HepG2 (cell line): ENCODE measurements at regions not wholly inside any gene's neighbourhood (a gene's known extent, or its start where the extent isn't known, plus 50 kb on each side); places are given as distances from the start of the nearest gene placed in this dataset.

Experiments
- ATAC-seq: fragments of 200-7000 bp; cut with Tn5 transposase; 3 replicates; pipeline ENCODE4 v1.9.1; 2020; ENCODE audit warnings: mild to moderate bottlenecking, moderate library complexity
- BruUV-seq: library from RNA; stranded (reverse); fragments of 400-500 nt; replicated peaks from 2 replicates; lab custom pipeline; 2021; lab: Mats Ljungman, UMichigan
- CTCF ChIA-PET: fragments of 300-600 bp; formaldehyde crosslinking; extraction: SDS; loops from one replicate; lab custom pipeline; 2021; ENCODE audit warnings: low total read pairs, inconsistent platforms, low intra/inter-chr PET ratio; lab: Yijun Ruan, JAX
- POLR2A ChIA-PET: fragments of 350-600 bp; sonication (Branson Sonifier 250); formaldehyde crosslinking; loops from one replicate; lab custom pipeline; 2020; ENCODE audit warnings: antibody characterized with exemption, inconsistent platforms; lab: Yijun Ruan, JAX
- DNase-seq: peaks from one replicate; pipeline ENCODE4 v3.0.0-alpha.2; 2015; ENCODE audit warnings: low spot score
- FAIRE-seq: peaks from 3 replicates; lab custom pipeline; 2011; peaks lifted over from hg19 to GRCh38; lab: Jason Lieb, UNC
- H2AFZ ChIP-seq: one replicate; pipeline ENCODE4 v1.6.1; 2011; ENCODE audit warnings: low read length, inconsistent platforms
- H3K27ac ChIP-seq: fragments of 300-600 bp; 3 replicates; pipeline ENCODE4 v1.8.0; 2011; ENCODE audit warnings: mixed run types, mild to moderate bottlenecking, mixed read lengths, low read length, inconsistent platforms; ENCODE audit not compliant: insufficient read depth; ENCODE audit errors: extremely low read length
- H3K27me3 ChIP-seq, 2 experiments: fragments of 200-600 bp in 1 of 2; 2 replicates in 1 of 2; 3 replicates in 1 of 2; pipeline versions ENCODE4 v1.6.0 to v1.8.0; 2011; ENCODE audit warnings: low read length in 2 of 2, mild to moderate bottlenecking in 2 of 2, moderate library complexity in 2 of 2, inconsistent platforms in 1 of 2; ENCODE audit not compliant: insufficient read depth in 2 of 2, control insufficient read depth in 1 of 2
- H3K36me3 ChIP-seq, 2 experiments: fragments of 200-600 bp in 1 of 2; replicated peaks in 1 of 2; 2 replicates in 1 of 2; 3 replicates in 1 of 2; pipeline versions ENCODE4 v1.5.1 to v1.8.0; 2011; ENCODE audit warnings: low read length in 2 of 2, inconsistent platforms in 1 of 2; ENCODE audit not compliant: insufficient read depth in 2 of 2, control insufficient read depth in 1 of 2
- H3K4me1 ChIP-seq: 2 replicates; pipeline ENCODE4 v1.5.1; 2012; ENCODE audit warnings: low read length, inconsistent platforms; ENCODE audit not compliant: insufficient read depth
- H3K4me2 ChIP-seq: 2 replicates; pipeline ENCODE4 v1.6.0; 2011; ENCODE audit warnings: low read depth, low read length, inconsistent platforms
- H3K4me3 ChIP-seq, 3 experiments: fragments of 200-600 bp in 1 of 3; sonication (generic), shearing (Covaris generic) in 1 of 3; replicated peaks in 1 of 3; 2 replicates each; pipeline ENCODE4 v1.5.1; 2011 to 2016; ENCODE audit warnings: low read length in 3 of 3, inconsistent platforms in 2 of 3, low read depth in 2 of 3, mild to moderate bottlenecking in 2 of 3, control low read depth in 1 of 3, mixed read lengths in 1 of 3; ENCODE audit not compliant: insufficient read depth in 1 of 3
- H3K79me2 ChIP-seq: one replicate; pipeline ENCODE4 v1.6.1; 2011; ENCODE audit warnings: low read length, inconsistent platforms; ENCODE audit not compliant: insufficient read depth
- H3K9ac ChIP-seq: 2 replicates; pipeline ENCODE4 v1.6.0; 2011; ENCODE audit warnings: mild to moderate bottlenecking, low read depth, low read length, inconsistent platforms; ENCODE audit not compliant: insufficient read depth
- H3K9me3 ChIP-seq: 2 replicates; pipeline ENCODE4 v1.5.1; 2012; ENCODE audit warnings: mild to moderate bottlenecking, low read length
- H4K20me1 ChIP-seq: 2 replicates; pipeline ENCODE4 v1.6.0; 2011; ENCODE audit warnings: inconsistent platforms, mild to moderate bottlenecking, low read length, moderate library complexity; ENCODE audit not compliant: insufficient read depth
- ATF7-NPFF ChIP-seq: sonication (generic); formaldehyde crosslinking; IDR thresholded peaks from 2 replicates; pipeline ENCODE4 v1.8.1; 2023; ENCODE audit warnings: mild to moderate bottlenecking, low read depth, missing genetic modification reagents, moderate library complexity
- BRCA1 ChIP-seq: sonication (generic); formaldehyde crosslinking; IDR thresholded peaks from 2 replicates; pipeline ENCODE4 v1.4.0; 2020; ENCODE audit warnings: missing genetic modification reagents
- FOXA1 ChIP-seq, 2 experiments: fragments of 450-650 bp in 1 of 2; sonication (generic) in 1 of 2; formaldehyde crosslinking in 1 of 2; IDR thresholded peaks; 2 replicates each; pipeline versions ENCODE4 v1.4.0 to v1.6.1; 2016 to 2020; ENCODE audit warnings: missing genetic modification reagents in 1 of 2
- JUNB ChIP-seq: sonication (generic); formaldehyde crosslinking; IDR thresholded peaks from 2 replicates; pipeline ENCODE4 v1.8.0; 2022; ENCODE audit warnings: missing genetic modification reagents, mild to moderate bottlenecking, borderline replicate concordance
- JUND ChIP-seq: sonication (generic); formaldehyde crosslinking; IDR thresholded peaks from 2 replicates; pipeline ENCODE4 v1.8.0; 2022; ENCODE audit warnings: mild to moderate bottlenecking, missing genetic modification reagents
- RARG ChIP-seq: sonication (generic); formaldehyde crosslinking; IDR thresholded peaks from 2 replicates; pipeline ENCODE4 v1.4.0; 2020; ENCODE audit warnings: low read depth, mild to moderate bottlenecking, missing genetic modification reagents
- SMARCE1 ChIP-seq: fragments of 450-650 bp; IDR thresholded peaks from 2 replicates; pipeline ENCODE4 v1.6.1; 2017; ENCODE audit warnings: borderline replicate concordance
- SYNCRIP ChIP-seq: fragments of 200-400 bp; formaldehyde crosslinking; IDR thresholded peaks from 2 replicates; pipeline ENCODE4 v1.6.1; 2018; ENCODE audit warnings: mild to moderate bottlenecking, low read depth, low read length; ENCODE audit not compliant: insufficient read depth
- TGIF2 ChIP-seq: IDR thresholded peaks from 2 replicates; pipeline ENCODE4 v1.6.1; 2016; ENCODE audit warnings: control low read depth, missing compliant biosample characterization
- ZNF343 ChIP-seq: sonication (generic); formaldehyde crosslinking; IDR thresholded peaks from 2 replicates; pipeline ENCODE4 v1.4.0; 2020; ENCODE audit warnings: mild to moderate bottlenecking, missing genetic modification reagents
- ZNF350 ChIP-seq: sonication (generic); formaldehyde crosslinking; IDR thresholded peaks from 2 replicates; pipeline ENCODE4 v1.4.0; 2020; ENCODE audit warnings: mild to moderate bottlenecking, low read depth, missing genetic modification reagents, borderline replicate concordance
- ZNF569 ChIP-seq: sonication (generic); formaldehyde crosslinking; IDR thresholded peaks from 2 replicates; pipeline ENCODE4 v1.5.0; 2020; ENCODE audit warnings: mild to moderate bottlenecking, missing genetic modification reagents, moderate library complexity, borderline replicate concordance
- ZNF772 ChIP-seq: sonication (generic); formaldehyde crosslinking; IDR thresholded peaks from 2 replicates; pipeline ENCODE4 v1.5.0; 2020; ENCODE audit warnings: mild to moderate bottlenecking, missing genetic modification reagents
- WGBS: methylation state at CpG from one replicate; pipeline ENCODE4 v1.1.6; 2017; ENCODE audit warnings: low lambda C conversion rate; 5-methylcytosine and 5-hydroxymethylcytosine counted together
- in situ Hi-C: cut with HindIII; loops from 2 replicates; pipeline ENCODE4 v1.10.0; 2017; ENCODE audit warnings: low pct_unique_long_range_greater_than_20kb; ENCODE audit not compliant: extremely low pct_ligation_motif_present
- intact Hi-C: fragments of 100-400 bp; cut with micrococcal nuclease; formaldehyde crosslinking; loops from one replicate; pipeline ENCODE4 v1.10.0; 2022; ENCODE audit not compliant: unreplicated experiment
- TF ChIP-seq, protein P1 (sequence below): sonication (generic); formaldehyde crosslinking; IDR thresholded peaks from 2 replicates; pipeline ENCODE4 v1.4.0; 2020; ENCODE audit warnings: mild to moderate bottlenecking, missing genetic modification reagents, borderline replicate concordance
- TF ChIP-seq, protein P2 (sequence below): IDR thresholded peaks from 2 replicates; pipeline ENCODE4 v1.6.1; 2016; ENCODE audit warnings: low read depth, missing genetic modification reagents, missing compliant biosample characterization
- TF ChIP-seq, protein P3 (sequence below): sonication (generic); formaldehyde crosslinking; IDR thresholded peaks from 2 replicates; pipeline ENCODE4 v1.4.0; 2020; ENCODE audit warnings: missing genetic modification reagents

DNA sequence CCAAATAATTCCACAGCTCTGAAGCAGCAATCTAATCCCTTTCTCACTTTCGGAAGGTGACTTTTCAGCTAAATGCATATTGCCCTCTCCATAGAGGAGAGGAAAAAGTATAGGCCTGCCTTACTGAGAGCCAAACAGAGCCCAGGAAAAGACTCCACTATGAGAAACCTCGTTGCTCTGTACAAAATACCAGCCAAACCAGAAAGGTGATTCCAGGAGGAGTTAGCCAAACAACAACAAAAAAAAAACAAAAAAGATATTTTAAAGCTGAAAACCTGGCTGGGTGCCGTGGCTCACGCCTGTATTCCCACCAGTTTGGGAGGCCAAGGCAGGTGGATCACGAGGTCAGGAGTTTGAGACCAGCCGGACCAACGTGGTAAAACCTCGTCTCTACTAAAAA is 70.5 kb downstream of the HOXA1 start:
- ATAC-seq (no peak), FAIRE-seq (no peak), DNase-seq (no peak)
- Histone ChIP-seq H3K4me3 (no peak overlapping the region), H3K79me2 (no peaks in the 10 kb centered on the region), H4K20me1 (no peaks in the 10 kb centered on the region), H3K4me1 (0 out of 2 replicates have a peak, but pooled peaks cover 5% of the 10 kb centered on the region), H3K9me3 (no peaks in the 10 kb centered on the region), H3K27me3 (0 out of 5 replicates have a peak, but pooled peaks cover 0 to 7% of the 10 kb centered on the region in 2 experiments), H3K9ac (no peak overlapping the region), H2AFZ (no peak overlapping the region), H3K36me3 (no peaks in the 10 kb centered on the region), H3K4me2 (no peak overlapping the region), H3K27ac (no peak overlapping the region)
- in situ Hi-C loops (no loop called here), intact Hi-C loops (no loop called here)
- BruUV-seq: no TSS peak
- POLR2A ChIA-PET: no interaction called here
- WGBS: 43% methylated on average over 7 of the region's 8 CpGs
- CTCF ChIA-PET: no interaction called here
- TF ChIP-seq, protein P1, sequence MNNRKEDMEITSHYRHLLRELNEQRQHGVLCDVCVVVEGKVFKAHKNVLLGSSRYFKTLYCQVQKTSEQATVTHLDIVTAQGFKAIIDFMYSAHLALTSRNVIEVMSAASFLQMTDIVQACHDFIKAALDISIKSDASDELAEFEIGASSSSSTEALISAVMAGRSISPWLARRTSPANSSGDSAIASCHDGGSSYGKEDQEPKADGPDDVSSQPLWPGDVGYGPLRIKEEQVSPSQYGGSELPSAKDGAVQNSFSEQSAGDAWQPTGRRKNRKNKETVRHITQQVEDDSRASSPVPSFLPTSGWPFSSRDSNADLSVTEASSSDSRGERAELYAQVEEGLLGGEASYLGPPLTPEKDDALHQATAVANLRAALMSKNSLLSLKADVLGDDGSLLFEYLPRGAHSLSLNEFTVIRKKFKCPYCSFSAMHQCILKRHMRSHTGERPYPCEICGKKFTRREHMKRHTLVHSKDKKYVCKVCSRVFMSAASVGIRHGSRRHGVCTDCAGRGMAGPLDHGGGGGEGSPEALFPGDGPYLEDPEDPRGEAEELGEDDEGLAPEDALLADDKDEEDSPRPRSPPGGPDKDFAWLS (CRISPR knock-in tag): no peak
- TF ChIP-seq JUNB (CRISPR knock-in tag) (no peak), ZNF569 (CRISPR knock-in tag) (no peak), RARG (CRISPR knock-in tag) (no peak), ZNF343 (no peak), SMARCE1 (no peak), JUND (CRISPR knock-in tag) (no peak), BRCA1 (CRISPR knock-in tag) (no peak), FOXA1 (IDR thresholded peaks at IDR 0.05) (no peak), FOXA1 (CRISPR knock-in tag; IDR thresholded peaks at IDR 0.05) (no peak), TGIF2 (CRISPR knock-in tag) (no peak), ZNF350 (CRISPR knock-in tag) (no peak), ATF7-NPFF (CRISPR knock-in tag) (no peak), SYNCRIP (no peak), ZNF772 (CRISPR knock-in tag) (no peak)
- TF ChIP-seq, protein P2, sequence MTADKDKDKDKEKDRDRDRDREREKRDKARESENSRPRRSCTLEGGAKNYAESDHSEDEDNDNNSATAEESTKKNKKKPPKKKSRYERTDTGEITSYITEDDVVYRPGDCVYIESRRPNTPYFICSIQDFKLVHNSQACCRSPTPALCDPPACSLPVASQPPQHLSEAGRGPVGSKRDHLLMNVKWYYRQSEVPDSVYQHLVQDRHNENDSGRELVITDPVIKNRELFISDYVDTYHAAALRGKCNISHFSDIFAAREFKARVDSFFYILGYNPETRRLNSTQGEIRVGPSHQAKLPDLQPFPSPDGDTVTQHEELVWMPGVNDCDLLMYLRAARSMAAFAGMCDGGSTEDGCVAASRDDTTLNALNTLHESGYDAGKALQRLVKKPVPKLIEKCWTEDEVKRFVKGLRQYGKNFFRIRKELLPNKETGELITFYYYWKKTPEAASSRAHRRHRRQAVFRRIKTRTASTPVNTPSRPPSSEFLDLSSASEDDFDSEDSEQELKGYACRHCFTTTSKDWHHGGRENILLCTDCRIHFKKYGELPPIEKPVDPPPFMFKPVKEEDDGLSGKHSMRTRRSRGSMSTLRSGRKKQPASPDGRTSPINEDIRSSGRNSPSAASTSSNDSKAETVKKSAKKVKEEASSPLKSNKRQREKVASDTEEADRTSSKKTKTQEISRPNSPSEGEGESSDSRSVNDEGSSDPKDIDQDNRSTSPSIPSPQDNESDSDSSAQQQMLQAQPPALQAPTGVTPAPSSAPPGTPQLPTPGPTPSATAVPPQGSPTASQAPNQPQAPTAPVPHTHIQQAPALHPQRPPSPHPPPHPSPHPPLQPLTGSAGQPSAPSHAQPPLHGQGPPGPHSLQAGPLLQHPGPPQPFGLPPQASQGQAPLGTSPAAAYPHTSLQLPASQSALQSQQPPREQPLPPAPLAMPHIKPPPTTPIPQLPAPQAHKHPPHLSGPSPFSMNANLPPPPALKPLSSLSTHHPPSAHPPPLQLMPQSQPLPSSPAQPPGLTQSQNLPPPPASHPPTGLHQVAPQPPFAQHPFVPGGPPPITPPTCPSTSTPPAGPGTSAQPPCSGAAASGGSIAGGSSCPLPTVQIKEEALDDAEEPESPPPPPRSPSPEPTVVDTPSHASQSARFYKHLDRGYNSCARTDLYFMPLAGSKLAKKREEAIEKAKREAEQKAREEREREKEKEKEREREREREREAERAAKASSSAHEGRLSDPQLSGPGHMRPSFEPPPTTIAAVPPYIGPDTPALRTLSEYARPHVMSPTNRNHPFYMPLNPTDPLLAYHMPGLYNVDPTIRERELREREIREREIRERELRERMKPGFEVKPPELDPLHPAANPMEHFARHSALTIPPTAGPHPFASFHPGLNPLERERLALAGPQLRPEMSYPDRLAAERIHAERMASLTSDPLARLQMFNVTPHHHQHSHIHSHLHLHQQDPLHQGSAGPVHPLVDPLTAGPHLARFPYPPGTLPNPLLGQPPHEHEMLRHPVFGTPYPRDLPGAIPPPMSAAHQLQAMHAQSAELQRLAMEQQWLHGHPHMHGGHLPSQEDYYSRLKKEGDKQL (CRISPR knock-in tag): no peak
- TF ChIP-seq, protein P3, sequence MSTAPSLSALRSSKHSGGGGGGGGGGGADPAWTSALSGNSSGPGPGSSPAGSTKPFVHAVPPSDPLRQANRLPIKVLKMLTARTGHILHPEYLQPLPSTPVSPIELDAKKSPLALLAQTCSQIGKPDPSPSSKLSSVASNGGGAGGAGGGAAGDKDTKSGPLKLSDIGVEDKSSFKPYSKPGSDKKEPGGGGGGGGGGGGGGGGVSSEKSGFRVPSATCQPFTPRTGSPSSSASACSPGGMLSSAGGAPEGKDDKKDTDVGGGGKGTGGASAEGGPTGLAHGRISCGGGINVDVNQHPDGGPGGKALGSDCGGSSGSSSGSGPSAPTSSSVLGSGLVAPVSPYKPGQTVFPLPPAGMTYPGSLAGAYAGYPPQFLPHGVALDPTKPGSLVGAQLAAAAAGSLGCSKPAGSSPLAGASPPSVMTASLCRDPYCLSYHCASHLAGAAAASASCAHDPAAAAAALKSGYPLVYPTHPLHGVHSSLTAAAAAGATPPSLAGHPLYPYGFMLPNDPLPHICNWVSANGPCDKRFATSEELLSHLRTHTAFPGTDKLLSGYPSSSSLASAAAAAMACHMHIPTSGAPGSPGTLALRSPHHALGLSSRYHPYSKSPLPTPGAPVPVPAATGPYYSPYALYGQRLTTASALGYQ (CRISPR knock-in tag): no peak
